ENCODE measurements at regions not wholly inside any gene's neighbourhood (a gene's known extent, or its start where the extent isn't known, plus 50 kb on each side); places are given as distances from the start of the nearest gene placed in this dataset.

DNA sequence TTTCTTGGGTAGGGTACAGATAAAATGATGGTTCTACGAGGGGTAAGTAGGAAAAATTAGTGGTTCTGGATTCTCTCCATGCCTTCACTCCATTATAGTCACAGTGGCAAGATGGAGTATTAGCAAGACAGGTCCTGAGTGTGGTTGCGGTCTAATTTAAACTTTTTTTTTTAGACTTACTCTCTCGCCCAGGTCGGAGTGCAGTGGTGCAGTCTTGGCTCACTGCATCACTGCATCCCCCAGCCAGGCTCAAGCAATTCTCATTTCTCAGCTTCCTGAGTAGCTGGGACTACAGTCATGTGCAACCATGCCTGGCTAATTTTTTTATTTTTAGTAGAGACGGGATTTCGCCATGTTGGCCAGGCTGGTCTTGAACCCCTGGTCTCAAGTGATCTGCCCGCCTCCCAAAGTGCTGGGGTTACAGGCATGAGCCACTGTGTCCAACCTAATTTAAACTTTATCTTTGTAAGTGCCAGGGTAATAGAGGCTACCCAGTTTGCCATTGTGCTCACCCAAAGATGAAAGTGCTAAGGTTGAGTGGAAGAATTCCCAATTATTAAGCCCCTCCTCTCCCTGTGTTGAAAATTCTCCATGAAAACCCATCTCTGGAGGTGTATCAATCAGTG, 135.6 kb downstream of the TM9SF2 start:
- no peak overlapping the region for H3K27ac ChIP-seq (ENCODE audit: insufficient read length, low read depth, low read length)
- no peak overlapping the region for H2BK15ac ChIP-seq (ENCODE audit: low read depth, low read length)
- DNase-seq = no peak
- H4K5ac ChIP-seq (ENCODE audit: insufficient read length, low read depth, low read length) = no peak overlapping the region
- H3K9me3 ChIP-seq (ENCODE audit: control insufficient read depth, low read depth, low read length) = no peaks in the 10 kb centered on the region
- H3K9me3 Mint-ChIP-seq = peaks cover 6 to 14% of the 10 kb centered on the region in 2 experiments; a peak in 4 of 5 replicates
- no peak overlapping the region for H2BK120ac ChIP-seq (ENCODE audit: low read depth, low read length, poor library complexity, severe bottlenecking)
- H3K56ac ChIP-seq (ENCODE audit: insufficient read length, low read depth, low read length) = no peak overlapping the region
- no peak overlapping the region for H2AFZ ChIP-seq (ENCODE audit: low read length)
- no peaks in the 10 kb centered on the region for H3K79me1 ChIP-seq (ENCODE audit: insufficient read depth, low read depth, low read length, poor library complexity, severe bottlenecking)
- H4K8ac ChIP-seq (replicated peaks; ENCODE audit: insufficient read length, low read depth, low read length) = no peak overlapping the region
- no peak overlapping the region for H3K4ac ChIP-seq (ENCODE audit: low read depth, low read length)
- H3K4me2 ChIP-seq (ENCODE audit: insufficient read depth, insufficient read length, low read length) = no peak overlapping the region
- no peak overlapping the region for H3K27ac Mint-ChIP-seq
- no peaks in the 10 kb centered on the region for H3K23me2 ChIP-seq (ENCODE audit: insufficient read length, low read depth, low read length, poor library complexity, severe bottlenecking)
- no peak overlapping the region for H2BK5ac ChIP-seq (ENCODE audit: insufficient read length, low read length)
- no peak overlapping the region for H3K4me3 Mint-ChIP-seq
- no peaks in the 10 kb centered on the region for H3K27me3 ChIP-seq (ENCODE audit: insufficient read depth, low read length)
- no CpG with 5 or more reads among the region's 7 CpGs for WGBS (ENCODE audit: extremely low coverage, insufficient read length, low lambda C conversion rate)
- no peaks in the 10 kb centered on the region; the same call in 1 of the 2 replicates for H3K27me3 Mint-ChIP-seq (ENCODE audit: low read depth)
- H3K79me2 ChIP-seq (ENCODE audit: insufficient read depth, low read length) = no peaks in the 10 kb centered on the region
- no peak overlapping the region for H2BK20ac ChIP-seq (ENCODE audit: low read depth, low read length, poor library complexity, severe bottlenecking)
- no peak overlapping the region for H3T11ph ChIP-seq (ENCODE audit: low read length)
- no peak overlapping the region for H2AK5ac ChIP-seq (ENCODE audit: insufficient read length, low read length)
- H4K91ac ChIP-seq (ENCODE audit: insufficient read length, low read depth, low read length) = no peak overlapping the region
- no peak overlapping the region for H2BK12ac ChIP-seq (ENCODE audit: insufficient read length, low read depth, low read length)
- peaks cover 3 to 15% (median 6%) of the 10 kb centered on the region in 3 experiments; a peak in 6 of 7 replicates for H3K36me3 Mint-ChIP-seq (ENCODE audit: insufficient read depth in 1 of 3, low read depth in 3 of 3)
- no peak overlapping the region for H3K9ac ChIP-seq (ENCODE audit: extremely low read depth, insufficient read length, low read length)
- H3K4me1 Mint-ChIP-seq = peaks cover 4 to 8% of the 10 kb centered on the region in 2 experiments
- TF ChIP-seq, protein P1, sequence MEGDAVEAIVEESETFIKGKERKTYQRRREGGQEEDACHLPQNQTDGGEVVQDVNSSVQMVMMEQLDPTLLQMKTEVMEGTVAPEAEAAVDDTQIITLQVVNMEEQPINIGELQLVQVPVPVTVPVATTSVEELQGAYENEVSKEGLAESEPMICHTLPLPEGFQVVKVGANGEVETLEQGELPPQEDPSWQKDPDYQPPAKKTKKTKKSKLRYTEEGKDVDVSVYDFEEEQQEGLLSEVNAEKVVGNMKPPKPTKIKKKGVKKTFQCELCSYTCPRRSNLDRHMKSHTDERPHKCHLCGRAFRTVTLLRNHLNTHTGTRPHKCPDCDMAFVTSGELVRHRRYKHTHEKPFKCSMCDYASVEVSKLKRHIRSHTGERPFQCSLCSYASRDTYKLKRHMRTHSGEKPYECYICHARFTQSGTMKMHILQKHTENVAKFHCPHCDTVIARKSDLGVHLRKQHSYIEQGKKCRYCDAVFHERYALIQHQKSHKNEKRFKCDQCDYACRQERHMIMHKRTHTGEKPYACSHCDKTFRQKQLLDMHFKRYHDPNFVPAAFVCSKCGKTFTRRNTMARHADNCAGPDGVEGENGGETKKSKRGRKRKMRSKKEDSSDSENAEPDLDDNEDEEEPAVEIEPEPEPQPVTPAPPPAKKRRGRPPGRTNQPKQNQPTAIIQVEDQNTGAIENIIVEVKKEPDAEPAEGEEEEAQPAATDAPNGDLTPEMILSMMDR (conservative IDR thresholded peaks at IDR 0.05) = no peak
- H3K18ac ChIP-seq (ENCODE audit: insufficient read length, low read depth, low read length) = no peak overlapping the region
- no peak overlapping the region for H3K23ac ChIP-seq (ENCODE audit: insufficient read length, low read depth, low read length)
- no peaks in the 10 kb centered on the region for H4K20me1 ChIP-seq (ENCODE audit: control insufficient read depth, insufficient read depth, insufficient read length)
- no peak overlapping the region for H3K14ac ChIP-seq (ENCODE audit: insufficient read depth, low read length)
- no peaks in the 10 kb centered on the region for H3K4me1 ChIP-seq (ENCODE audit: insufficient read depth, low read length)

Data from H9 (cell line).